Endothelial cell of umbilical vein (primary cell): ENCODE measurements at regions not wholly inside any gene's neighbourhood (a gene's known extent, or its start where the extent isn't known, plus 50 kb on each side); places are given as distances from the start of the nearest gene placed in this dataset.

Source experiments
- BruUV-seq: library from RNA; stranded (reverse); fragments of 400-500 nt; replicated peaks from 2 replicates; lab custom pipeline; 2021; lab: Mats Ljungman, UMichigan
- CTCF ChIA-PET: fragments of 300-600, 350-600 bp; sonication (Branson Sonifier 250); formaldehyde crosslinking; loops from one replicate; lab custom pipeline; 2021; ENCODE audit warnings: antibody characterized with exemption, inconsistent platforms; lab: Charles Lee
- POLR2A ChIA-PET: fragments of 300-600, 350-600 bp; sonication (Branson Sonifier 250); formaldehyde crosslinking; loops from one replicate; lab custom pipeline; 2021; ENCODE audit warnings: antibody characterized with exemption, inconsistent platforms; lab: Charles Lee
- DNase-seq: peaks from one replicate; pipeline ENCODE4 v3.0.0-alpha.2; 2011; ENCODE audit warnings: low read depth, low spot score
- FAIRE-seq: peaks from 2 replicates; lab custom pipeline; 2011; peaks lifted over from hg19 to GRCh38; lab: Jason Lieb, UNC
- H2AFZ ChIP-seq: 2 replicates; pipeline ENCODE4 v1.6.0; 2012; ENCODE audit warnings: low read depth, low read length, control low read depth, inconsistent platforms
- H3K27ac ChIP-seq: 2 replicates; pipeline ENCODE4 v1.5.1; 2011; ENCODE audit warnings: low read depth, mild to moderate bottlenecking, control low read depth, low read length, moderate library complexity; ENCODE audit not compliant: insufficient read depth
- H3K27me3 ChIP-seq, 2 experiments: 2 replicates each; pipeline versions ENCODE4 v1.6.0 to v1.6.1; 2011; ENCODE audit warnings: low read length in 2 of 2, mixed read lengths in 1 of 2; ENCODE audit not compliant: control insufficient read depth in 2 of 2, insufficient read depth in 2 of 2
- H3K36me3 ChIP-seq, 2 experiments: 2 replicates in 1 of 2; 3 replicates in 1 of 2; pipeline ENCODE4 v1.5.1; 2011; ENCODE audit warnings: low read length in 2 of 2, mild to moderate bottlenecking in 1 of 2, moderate library complexity in 1 of 2; ENCODE audit not compliant: control insufficient read depth in 2 of 2, insufficient read depth in 2 of 2; ENCODE audit errors: extremely low read depth in 1 of 2
- H3K4me1 ChIP-seq: 3 replicates; pipeline ENCODE4 v1.5.1; 2011; ENCODE audit warnings: mild to moderate bottlenecking, low read length; ENCODE audit not compliant: control insufficient read depth, insufficient read depth; ENCODE audit errors: extremely low read depth
- H3K4me2 ChIP-seq: 2 replicates; pipeline ENCODE4 v1.6.1; 2011; ENCODE audit warnings: low read length, control low read depth, mixed read lengths; ENCODE audit not compliant: insufficient read depth
- H3K4me3 ChIP-seq, 3 experiments: fragments of 200-600 bp in 1 of 3; sonication (generic), shearing (Covaris generic) in 1 of 3; replicated peaks in 1 of 3; 2 replicates each; pipeline ENCODE4 v1.5.1; 2011 to 2016; ENCODE audit warnings: control low read depth in 3 of 3, low read length in 3 of 3, mild to moderate bottlenecking in 2 of 3, inconsistent platforms in 1 of 3, low read depth in 1 of 3, moderate library complexity in 1 of 3; ENCODE audit not compliant: insufficient read depth in 1 of 3
- H3K79me2 ChIP-seq: 2 replicates; pipeline ENCODE4 v1.6.0; 2012; ENCODE audit warnings: low read length, inconsistent platforms; ENCODE audit not compliant: control insufficient read depth, insufficient read depth
- H3K9ac ChIP-seq: replicated peaks from 2 replicates; pipeline ENCODE3; 2011; ENCODE audit warnings: low read length, control low read depth; ENCODE audit not compliant: insufficient read depth; ENCODE audit errors: extremely low read depth
- H3K9me1 ChIP-seq: replicated peaks from 3 replicates; pipeline ENCODE4 v1.6.0; 2011; ENCODE audit warnings: mild to moderate bottlenecking, low read length; ENCODE audit not compliant: control insufficient read depth, insufficient read depth; ENCODE audit errors: extremely low read depth
- H3K9me3 ChIP-seq: replicated peaks from 2 replicates; pipeline ENCODE4 v1.5.1; 2012; ENCODE audit warnings: low read length, inconsistent platforms; ENCODE audit not compliant: control insufficient read depth, insufficient read depth
- H4K20me1 ChIP-seq: replicated peaks from 2 replicates; pipeline ENCODE3; 2011; ENCODE audit warnings: mild to moderate bottlenecking, low read length; ENCODE audit not compliant: control insufficient read depth, insufficient read depth; ENCODE audit errors: extremely low read depth
- EZH2 ChIP-seq: IDR thresholded peaks from 2 replicates; pipeline ENCODE4 v1.6.1; 2012; ENCODE audit warnings: borderline replicate concordance, low read depth, mild to moderate bottlenecking, moderate library complexity, low read length, inconsistent platforms; ENCODE audit not compliant: severe bottlenecking
- FOS ChIP-seq: IDR thresholded peaks from 2 replicates; pipeline ENCODE4 v1.6.1; 2011; ENCODE audit warnings: mild to moderate bottlenecking, low read length, moderate library complexity, borderline replicate concordance; ENCODE audit not compliant: insufficient read depth
- GATA2 ChIP-seq: IDR thresholded peaks from 2 replicates; pipeline ENCODE4 v1.7.0; 2011; ENCODE audit warnings: low read depth, mild to moderate bottlenecking, moderate library complexity, mixed read lengths, low read length; ENCODE audit not compliant: insufficient read length, insufficient read depth
- JUN ChIP-seq: IDR thresholded peaks from 2 replicates; pipeline ENCODE4 v1.6.1; 2011; ENCODE audit warnings: borderline replicate concordance, low read depth; ENCODE audit not compliant: insufficient read length, insufficient read depth
- MAX ChIP-seq: IDR thresholded peaks from 2 replicates; pipeline ENCODE4 v1.6.1; 2011; ENCODE audit not compliant: insufficient read depth, insufficient read length
- MYC ChIP-seq: IDR thresholded peaks from one replicate; pipeline ENCODE4 v1.6.1; 2011; ENCODE audit warnings: mild to moderate bottlenecking, low read depth, low read length
- POLR2A ChIP-seq: IDR thresholded peaks from 2 replicates; pipeline ENCODE4 v1.6.1; 2012; ENCODE audit warnings: low read depth, mild to moderate bottlenecking, control low read depth, low read length
- POLR2AphosphoS5 ChIP-seq: IDR thresholded peaks from 2 replicates; pipeline ENCODE4 v1.6.1; 2012; ENCODE audit warnings: low read depth, mild to moderate bottlenecking, control low read depth, low read length, moderate library complexity; ENCODE audit not compliant: insufficient read depth
- dilution Hi-C: fragments of 300-500 bp; cut with MboI; formaldehyde crosslinking; loops from one replicate; pipeline ENCODE4 v1.15.0; 2019; ENCODE audit warnings: low sequenced_read_pairs; ENCODE audit not compliant: extremely low pct_ligation_motif_present
- intact Hi-C: fragments of 100-400 bp; cut with micrococcal nuclease; formaldehyde crosslinking; loops from one replicate; pipeline ENCODE4 v1.10.0; 2022
- TF ChIP-seq, protein P1 (sequence below), 2 donors: IDR thresholded peaks; 1 replicate in 1 of 2; 2 replicates in 1 of 2; pipeline ENCODE4 v1.5.1; 2011; ENCODE audit warnings: low read length in 2 of 2, mild to moderate bottlenecking in 2 of 2, moderate library complexity in 2 of 2, control low read depth in 1 of 2, inconsistent platforms in 1 of 2, low read depth in 1 of 2; ENCODE audit not compliant: insufficient read depth in 1 of 2; ENCODE audit errors: extremely low read depth in 1 of 2

DNA sequence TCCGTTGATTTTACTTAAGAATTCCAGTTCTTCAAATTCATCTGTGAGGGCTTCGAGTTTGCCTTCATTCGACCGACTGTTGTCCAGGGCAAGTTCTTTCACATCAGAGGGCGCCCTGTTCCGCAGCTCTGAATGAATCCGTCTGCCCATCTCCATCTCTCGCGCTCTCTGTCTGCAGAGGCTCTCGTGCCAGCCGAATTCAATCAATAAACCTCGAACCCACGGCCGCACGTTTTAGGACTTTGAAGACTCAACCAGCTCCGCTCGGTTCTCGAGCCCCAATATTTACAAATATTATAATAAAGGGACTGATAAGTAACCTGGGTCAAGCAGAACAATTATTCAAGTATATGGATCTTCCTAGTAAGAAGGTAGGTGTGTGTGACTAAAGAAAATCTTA is 556.4 kb upstream of the SMIM31 start:
- H3K27me3 ChIP-seq, result no peaks in the 10 kb centered on the region
- no peak overlapping the region for H3K9ac ChIP-seq
- no peak overlapping the region for H2AFZ ChIP-seq
- TF ChIP-seq EZH2 (no peak), JUN (no peak)
- ChIA-PET POLR2A (no interaction called here), CTCF (no interaction called here)
- H3K9me1 ChIP-seq, result no peaks in the 10 kb centered on the region
- BruUV-seq, result no TSS peak
- H3K9me3 ChIP-seq, result peaks cover 3% of the 10 kb centered on the region
- no peaks in the 10 kb centered on the region for H3K79me2 ChIP-seq
- no peak for DNase-seq
- no peaks in the 10 kb centered on the region for H3K36me3 ChIP-seq
- H3K4me2 ChIP-seq, result no peak overlapping the region
- no peaks in the 10 kb centered on the region for H3K4me1 ChIP-seq
- no peak overlapping the region for H3K27ac ChIP-seq
- intact Hi-C loops, result no loop called here
- no peaks in the 10 kb centered on the region for H4K20me1 ChIP-seq
- H3K4me3 ChIP-seq, result no peak overlapping the region
- dilution Hi-C loops, result no loop called here
- no peak for FAIRE-seq

DNA sequence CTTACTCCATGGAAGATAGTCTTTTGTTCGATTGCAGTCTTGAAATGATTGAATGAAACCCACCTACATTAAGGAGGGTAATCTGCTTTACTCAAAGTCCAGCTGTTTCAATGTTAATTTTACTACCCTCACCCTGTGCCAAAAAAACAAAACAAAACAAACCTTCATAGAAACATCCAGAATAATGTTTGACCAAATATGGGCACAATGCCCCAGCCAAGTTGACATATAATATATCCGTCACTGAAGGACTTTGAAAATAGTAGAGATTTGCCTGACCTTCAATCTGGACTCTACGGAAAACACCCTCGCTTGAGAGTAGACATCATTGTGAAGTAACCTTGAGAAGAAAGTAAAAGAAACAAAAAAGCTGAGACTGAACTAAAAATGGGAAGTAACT is 550.5 kb upstream of the SMIM31 start:
- Histone ChIP-seq H3K9me1 (no peaks in the 10 kb centered on the region), H3K27ac (no peak overlapping the region), H3K9ac (no peak overlapping the region), H4K20me1 (no peaks in the 10 kb centered on the region), H3K4me2 (no peak overlapping the region), H3K27me3 (no peaks in the 10 kb centered on the region), H2AFZ (no peak overlapping the region), H3K4me3 (no peak overlapping the region), H3K36me3 (no peaks in the 10 kb centered on the region), H3K9me3 (no peaks in the 10 kb centered on the region), H3K4me1 (no peaks in the 10 kb centered on the region), H3K79me2 (no peaks in the 10 kb centered on the region)
- POLR2A ChIA-PET, result no interaction called here
- no peak for FAIRE-seq
- dilution Hi-C loops (no loop called here), intact Hi-C loops (no loop called here)
- no TSS peak for BruUV-seq
- no peak for TF ChIP-seq JUN
- TF ChIP-seq, protein P1, sequence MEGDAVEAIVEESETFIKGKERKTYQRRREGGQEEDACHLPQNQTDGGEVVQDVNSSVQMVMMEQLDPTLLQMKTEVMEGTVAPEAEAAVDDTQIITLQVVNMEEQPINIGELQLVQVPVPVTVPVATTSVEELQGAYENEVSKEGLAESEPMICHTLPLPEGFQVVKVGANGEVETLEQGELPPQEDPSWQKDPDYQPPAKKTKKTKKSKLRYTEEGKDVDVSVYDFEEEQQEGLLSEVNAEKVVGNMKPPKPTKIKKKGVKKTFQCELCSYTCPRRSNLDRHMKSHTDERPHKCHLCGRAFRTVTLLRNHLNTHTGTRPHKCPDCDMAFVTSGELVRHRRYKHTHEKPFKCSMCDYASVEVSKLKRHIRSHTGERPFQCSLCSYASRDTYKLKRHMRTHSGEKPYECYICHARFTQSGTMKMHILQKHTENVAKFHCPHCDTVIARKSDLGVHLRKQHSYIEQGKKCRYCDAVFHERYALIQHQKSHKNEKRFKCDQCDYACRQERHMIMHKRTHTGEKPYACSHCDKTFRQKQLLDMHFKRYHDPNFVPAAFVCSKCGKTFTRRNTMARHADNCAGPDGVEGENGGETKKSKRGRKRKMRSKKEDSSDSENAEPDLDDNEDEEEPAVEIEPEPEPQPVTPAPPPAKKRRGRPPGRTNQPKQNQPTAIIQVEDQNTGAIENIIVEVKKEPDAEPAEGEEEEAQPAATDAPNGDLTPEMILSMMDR (IDR thresholded peaks at IDR 0.05; ENCODE audit: extremely low read depth in 1 of 2, insufficient read depth in 1 of 2, low read depth in 1 of 2, low read length in 2 of 2), result no peak
- TF ChIP-seq POLR2AphosphoS5, result no peak
- no peak for TF ChIP-seq MYC
- TF ChIP-seq POLR2A, result no peak
- no peak for TF ChIP-seq MAX
- no peak for TF ChIP-seq FOS
- no peak for TF ChIP-seq EZH2
- TF ChIP-seq GATA2, result no peak
- CTCF ChIA-PET, result no interaction called here
- no peak for DNase-seq
